Cardiac septum (tissue), 1 donor: ENCODE measurements at regions not wholly inside any gene's neighbourhood (a gene's known extent, or its start where the extent isn't known, plus 50 kb on each side); places are given as distances from the start of the nearest gene placed in this dataset.
"Not testable (repeated sequence)": the region's sequence is repeated elsewhere in the genome, so short reads cannot be mapped to it uniquely, and the experiment has no call there.

Experiments used
- DNase-seq: peaks from one replicate; pipeline ENCODE4 v3.0.0-alpha.2; 2020; ENCODE audit warnings: low spot score
- intact Hi-C: fragments of 100-400 bp; cut with DNase I; formaldehyde crosslinking; loops from one replicate; pipeline ENCODE4 v1.14.0; 2022
- donor health status: DM: no; HTN: no; CAD: no.

DNA sequence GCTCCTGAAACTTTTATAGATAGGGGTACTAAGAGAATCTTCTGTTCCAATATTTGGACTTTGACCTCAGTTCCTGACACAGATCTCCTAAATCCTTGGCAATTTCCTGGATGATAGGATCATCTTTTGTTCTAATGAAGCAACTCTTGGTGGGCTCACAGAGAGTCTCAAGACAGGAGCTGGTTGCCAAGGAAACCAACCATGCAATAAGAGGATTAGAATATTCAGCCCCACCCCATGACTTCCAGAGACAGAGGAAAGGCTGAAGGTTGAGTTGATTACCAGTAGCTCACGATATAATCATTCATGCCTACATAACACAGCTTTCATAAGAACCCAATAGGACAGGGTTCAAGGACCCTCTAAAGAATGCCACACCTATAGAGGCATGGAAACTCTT, 2050.2 kb upstream of the CDH6 start:
- no peak for DNase-seq
- intact Hi-C loops, result no loop called here

GRCh38 chr5:29134418-29134817, 2059.1 kb upstream of the CDH6 start:
- no peak for DNase-seq
- intact Hi-C loops, result no loop called here

DNA sequence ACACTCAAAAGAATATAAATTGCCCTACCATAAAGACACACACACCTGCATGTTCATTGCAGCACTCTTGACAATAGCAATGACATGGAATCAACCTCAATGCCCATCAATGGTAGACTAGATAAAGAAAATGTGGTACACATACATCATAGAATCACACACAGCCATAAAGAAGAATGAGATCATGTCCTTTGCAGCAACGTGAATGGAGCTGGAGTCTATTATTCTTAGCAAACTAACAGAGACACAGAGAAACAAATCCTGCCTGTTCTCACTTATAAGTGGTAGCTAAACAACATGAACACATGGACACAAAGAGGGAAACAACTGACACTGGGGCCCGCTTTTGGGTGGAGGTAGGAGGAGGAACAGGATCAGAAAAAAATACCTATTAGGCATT, 2062.2 kb upstream of the CDH6 start:
- intact Hi-C loops, result no loop called here
- DNase-seq, result no peak

DNA sequence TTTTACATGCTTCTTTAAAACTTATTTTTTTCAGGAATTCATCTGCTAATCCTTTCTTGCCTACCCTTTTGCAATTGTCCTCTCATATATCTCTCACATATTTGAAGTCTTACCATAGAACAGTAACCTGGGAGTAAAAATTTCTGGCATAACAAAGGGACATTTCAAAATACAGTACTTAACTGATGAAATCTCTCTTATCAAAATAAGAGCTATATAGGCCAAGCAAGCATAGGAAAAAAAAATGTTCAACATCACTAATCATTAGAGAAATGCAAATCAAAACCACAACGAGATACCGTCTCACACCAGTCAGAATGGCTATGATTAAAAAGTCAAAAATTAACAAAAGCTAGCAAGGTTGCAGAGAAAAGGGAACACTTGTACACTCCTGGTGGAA, 2062.7 kb upstream of the CDH6 start:
- DNase-seq, result no peak
- intact Hi-C loops, result no loop called here

DNA sequence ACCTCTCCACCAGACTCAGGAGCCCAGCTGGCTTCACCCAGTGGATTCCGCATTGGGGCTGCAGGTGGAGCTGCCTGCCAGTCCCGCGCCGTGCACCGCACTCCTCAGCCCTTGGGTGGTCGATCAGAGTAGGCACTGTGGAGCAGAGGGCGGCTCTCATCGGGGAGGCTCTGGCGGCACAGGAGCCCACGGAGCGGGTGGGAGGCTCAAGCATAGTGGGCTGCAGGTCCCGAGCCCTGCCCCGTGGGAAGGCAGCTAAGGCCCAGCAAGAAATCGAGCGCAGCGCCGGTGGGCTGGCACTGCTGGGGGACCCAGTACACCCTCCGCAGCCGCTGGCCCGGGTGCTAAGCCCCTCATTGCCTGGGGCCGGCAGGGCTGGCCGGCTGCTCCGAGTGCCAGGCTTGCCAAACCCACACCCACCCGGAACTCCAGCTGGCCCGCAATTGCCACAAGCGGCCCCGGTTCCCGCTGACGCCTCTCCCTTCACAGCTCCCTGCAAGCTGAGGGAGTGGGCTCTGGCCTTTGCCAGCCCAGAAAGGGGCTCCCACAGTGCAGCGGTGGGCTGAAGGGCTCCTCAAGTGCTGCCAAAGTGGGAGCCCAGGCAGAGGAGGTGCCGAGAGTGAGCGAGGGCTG, 2065.8 kb upstream of the CDH6 start:
- DNase-seq, intact Hi-C loops: not testable (repeated sequence)

DNA sequence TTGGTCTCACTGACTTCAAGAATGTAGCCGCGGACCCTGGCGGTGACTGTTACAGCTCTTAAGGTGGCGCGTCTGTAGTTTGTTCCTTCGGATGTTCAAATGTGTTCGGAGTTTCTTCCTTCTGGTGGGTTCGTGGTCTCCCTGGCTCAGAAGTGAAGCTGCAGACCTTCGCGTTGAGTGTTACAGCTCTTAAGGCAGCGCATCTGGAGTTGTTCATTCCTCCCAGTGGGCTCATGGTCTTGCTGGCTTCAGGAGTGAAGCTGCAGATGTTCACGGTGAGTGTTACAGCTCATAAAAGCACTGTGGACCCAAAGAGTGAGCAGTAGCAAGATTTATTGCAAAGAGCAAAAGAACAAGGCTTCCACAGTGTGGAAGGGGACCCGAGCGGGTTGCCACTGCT, 2067.0 kb upstream of the CDH6 start:
- intact Hi-C loops, DNase-seq: not testable (repeated sequence)

DNA sequence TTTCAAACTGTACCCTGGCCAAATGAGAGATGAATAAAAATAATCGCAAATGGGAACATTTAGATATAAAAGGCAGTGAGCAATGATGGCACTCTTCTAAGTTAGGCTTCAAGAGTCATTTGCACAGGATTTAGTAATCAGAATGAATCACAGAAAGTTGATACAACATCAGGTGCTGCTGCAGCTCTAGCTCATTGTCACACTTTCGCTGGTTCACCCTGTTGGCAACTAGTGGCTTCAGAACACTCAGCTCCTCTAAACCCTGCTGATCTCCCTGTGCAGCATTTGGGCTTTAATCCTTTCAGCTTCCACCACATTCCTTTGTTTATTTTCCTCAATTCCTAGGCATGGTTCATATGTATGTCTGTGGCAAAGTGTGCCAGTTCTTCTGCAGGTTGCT, 2071.2 kb upstream of the CDH6 start:
- no peak for DNase-seq
- intact Hi-C loops, result no loop called here

GRCh38 chr5:29114331-29114768, 2076.0 kb upstream of the CDH9 start:
- DNase-seq, result no peak
- intact Hi-C loops, result no loop called here

GRCh38 chr5:29113516-29113915, 2075.1 kb upstream of the CDH9 start:
- no peak for DNase-seq

GRCh38 chr5:29099585-29099984, 2061.2 kb upstream of the CDH9 start:
- intact Hi-C loops, result no loop called here
- DNase-seq, result no peak

More at GRCh38 chr5:29113516-29113915, 2075.1 kb upstream of the CDH9 start:
- intact Hi-C loops, result no loop called here

- intact Hi-C loops, result no loop called here
- no peak for DNase-seq
Measured at GRCh38 chr5:29089591-29090130, 2051.3 kb upstream of the CDH9 start.

GRCh38 chr5:29085142-29085541, 2046.8 kb upstream of the CDH9 start:
- intact Hi-C loops, result no loop called here
- no peak for DNase-seq

DNA sequence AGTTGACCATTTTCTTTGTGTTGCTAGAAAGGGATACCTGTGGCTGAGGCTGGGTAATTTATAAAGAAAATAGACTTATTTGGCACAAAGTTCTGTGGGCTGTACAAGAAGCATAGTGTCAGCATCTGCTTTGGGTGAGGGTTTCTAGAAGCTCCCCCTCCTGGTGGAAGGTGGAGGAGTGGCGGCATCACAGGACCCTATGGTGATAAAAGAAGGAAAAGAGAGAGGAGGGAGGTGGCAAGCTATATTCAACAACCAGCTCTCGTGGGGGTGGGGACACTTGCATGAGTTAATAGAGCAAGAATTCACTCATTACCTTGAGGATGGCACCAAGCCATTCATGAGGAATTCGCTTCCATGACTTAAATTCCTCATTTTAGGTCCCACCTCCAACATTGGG, 2041.4 kb upstream of the CDH9 start:
- no peak for DNase-seq
- intact Hi-C loops, result no loop called here

GRCh38 chr5:29077451-29077850, 2039.1 kb upstream of the CDH9 start:
- intact Hi-C loops, result no loop called here
- no peak for DNase-seq

- no peak for DNase-seq
- intact Hi-C loops, result no loop called here
Measured at GRCh38 chr5:29069104-29069402, 2030.7 kb upstream of the CDH9 start.

GRCh38 chr5:29061381-29061780, 2023.0 kb upstream of the CDH9 start:
- DNase-seq, result no peak
- intact Hi-C loops, result no loop called here

DNA sequence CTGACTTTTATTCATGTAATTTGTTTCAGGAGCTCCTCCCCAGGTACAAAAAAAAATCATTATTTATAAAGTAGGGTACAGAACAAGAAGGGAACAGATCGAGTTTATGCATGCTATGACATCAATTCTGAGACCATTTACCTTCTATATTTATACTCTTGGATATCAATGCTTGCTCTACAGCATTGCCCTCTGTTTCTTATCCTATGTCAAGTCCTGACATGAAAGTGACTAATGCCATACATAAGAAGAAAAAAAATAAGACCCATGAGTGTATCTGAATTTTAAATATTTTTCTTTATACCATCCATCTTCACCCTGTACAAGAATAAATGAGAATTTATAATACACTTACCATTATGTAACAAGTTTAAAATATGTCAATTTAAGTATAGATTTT, 2016.3 kb upstream of the CDH9 start:
- intact Hi-C loops, result no loop called here
- no peak for DNase-seq

GRCh38 chr5:29054282-29054681, 2015.9 kb upstream of the CDH9 start:
- intact Hi-C loops, result no loop called here
- no peak for DNase-seq

DNA sequence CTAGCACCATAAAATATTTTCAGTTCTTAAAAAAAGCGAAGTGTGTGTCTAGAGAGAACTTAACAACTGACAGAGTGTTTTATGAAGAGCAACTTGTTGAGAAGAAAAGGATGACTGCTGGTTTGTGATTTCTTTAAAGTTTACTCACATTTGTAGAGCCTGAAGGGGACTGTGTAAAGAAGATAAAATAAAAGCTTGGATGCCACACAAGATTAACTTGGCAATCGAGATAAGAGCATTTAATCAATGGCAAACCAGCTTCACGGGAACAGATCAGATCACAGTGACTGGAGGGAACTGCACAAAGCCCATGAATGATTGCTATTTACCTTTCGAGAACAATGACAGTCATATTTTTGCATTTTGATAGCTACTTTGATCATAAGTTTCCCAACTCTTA, 2013.1 kb upstream of the CDH9 start:
- intact Hi-C loops, result no loop called here
- no peak for DNase-seq

- intact Hi-C loops, result no loop called here
- DNase-seq, result no peak
Measured at GRCh38 chr5:29042152-29042551, 2003.8 kb upstream of the CDH9 start.

- intact Hi-C loops, result no loop called here
- DNase-seq, result no peak
Measured at GRCh38 chr5:29040404-29040803, 2002.0 kb upstream of the CDH9 start.

GRCh38 chr5:29039994-29040393, 2001.6 kb upstream of the CDH9 start:
- no peak for DNase-seq
- intact Hi-C loops, result no loop called here
